HG03064 (cell line): ENCODE measurements at regions not wholly inside any gene's neighbourhood (a gene's known extent, or its start where the extent isn't known, plus 50 kb on each side); places are given as distances from the start of the nearest gene placed in this dataset.

ENCODE experiments used
- ATAC-seq: cut with Tn5 transposase; IDR thresholded peaks from one replicate; pipeline ENCODE4 v1.9.1; 2021; ENCODE audit warnings: low read depth; ENCODE audit not compliant: unreplicated experiment

DNA sequence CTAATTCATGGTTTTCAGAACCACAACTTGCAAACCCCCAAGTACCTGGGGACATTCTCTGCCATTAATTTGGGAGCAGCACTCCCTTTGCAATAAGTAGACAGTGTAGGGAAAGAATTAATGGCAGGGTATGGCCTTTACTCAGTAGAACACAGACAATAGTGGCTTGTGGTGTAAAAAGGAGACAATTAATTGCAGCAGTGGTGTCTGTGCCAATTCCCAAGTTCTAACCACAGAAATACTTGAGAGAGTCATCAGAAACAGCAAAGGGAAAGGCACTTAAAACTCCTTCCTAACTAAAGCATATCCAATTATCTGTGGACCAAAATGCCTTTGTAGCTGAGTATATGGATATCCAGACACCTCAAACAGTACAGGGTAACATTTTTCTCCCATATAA lies 257.6 kb upstream of the POU3F2 start:
- ATAC-seq, result no peak

DNA sequence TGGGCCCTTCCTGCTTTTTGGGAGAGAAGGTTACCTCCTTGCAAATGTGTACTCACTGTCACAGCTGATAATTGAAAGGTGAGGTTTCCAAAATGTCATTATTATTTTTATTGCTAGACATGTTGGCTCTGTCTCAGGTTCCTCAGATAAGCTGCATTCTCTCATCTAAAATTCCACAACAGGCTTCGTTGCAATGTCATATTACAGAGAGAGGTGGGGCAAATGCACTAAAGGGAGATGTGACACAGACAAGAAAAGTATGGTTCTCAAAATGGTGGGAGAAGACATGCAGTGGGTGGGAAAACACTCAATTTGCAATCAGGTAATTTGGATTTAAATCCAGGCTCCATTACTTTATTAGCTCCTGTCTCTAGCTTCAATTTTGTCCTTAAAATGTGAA lies 256.4 kb upstream of the POU3F2 start:
- ATAC-seq, result no peak

DNA sequence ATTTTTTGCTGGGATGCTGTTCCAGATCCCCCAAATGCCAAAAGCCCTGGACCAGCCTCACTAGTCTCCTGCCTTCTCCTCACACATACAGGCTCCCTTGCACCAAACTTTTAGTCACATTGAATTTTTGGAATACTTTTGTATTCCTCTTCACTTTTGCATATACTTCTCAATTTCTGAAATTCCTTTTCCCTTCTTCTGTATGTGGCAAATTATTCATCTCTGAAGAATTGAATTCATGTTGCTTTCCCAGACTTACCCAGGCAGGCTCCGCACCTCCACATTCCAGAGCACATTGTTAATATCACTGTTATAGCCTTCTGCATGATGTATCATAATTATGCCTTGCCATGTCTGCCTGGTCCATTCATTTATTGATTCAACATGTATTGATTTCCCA lies 255.3 kb upstream of the POU3F2 start:
- no peak for ATAC-seq

DNA sequence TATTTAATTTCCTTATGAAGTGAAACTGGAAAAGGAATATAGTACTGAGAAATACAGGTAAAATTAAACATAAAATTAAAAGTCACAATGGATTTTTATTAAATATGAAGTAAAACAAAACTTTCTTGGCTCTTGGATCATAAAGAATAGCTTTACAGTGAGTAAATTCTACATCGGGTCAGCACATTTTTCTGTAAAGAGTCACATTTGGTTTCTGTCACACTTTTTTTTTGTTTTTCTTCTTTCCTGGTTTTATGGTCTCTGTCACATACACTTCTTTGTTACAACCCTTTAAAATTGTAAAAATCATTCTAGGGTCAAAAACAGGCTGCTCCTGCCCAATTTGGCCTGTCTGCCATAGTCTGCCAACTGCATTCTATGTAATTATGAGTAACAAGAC lies 254.4 kb upstream of the POU3F2 start:
- ATAC-seq, result no peak

DNA sequence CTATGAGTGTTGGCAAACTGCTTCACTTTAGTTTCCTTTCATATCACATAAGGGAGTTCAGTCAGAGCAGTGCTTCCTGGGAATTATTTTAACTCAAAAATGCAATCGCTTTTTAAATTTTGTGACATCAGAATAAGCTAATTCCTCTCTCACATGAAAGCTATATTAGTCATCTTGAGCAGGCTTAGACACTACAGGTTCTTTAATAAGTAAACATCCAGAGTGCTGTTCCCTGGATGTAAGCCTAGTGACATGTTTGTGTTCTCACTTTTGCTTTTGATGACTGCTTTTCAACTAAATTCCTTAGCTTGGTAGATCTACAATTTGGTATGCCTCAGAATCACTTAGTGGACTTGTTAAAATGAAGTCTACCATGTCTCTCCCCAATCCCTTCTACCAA lies 252.7 kb upstream of the POU3F2 start:
- no peak for ATAC-seq

DNA sequence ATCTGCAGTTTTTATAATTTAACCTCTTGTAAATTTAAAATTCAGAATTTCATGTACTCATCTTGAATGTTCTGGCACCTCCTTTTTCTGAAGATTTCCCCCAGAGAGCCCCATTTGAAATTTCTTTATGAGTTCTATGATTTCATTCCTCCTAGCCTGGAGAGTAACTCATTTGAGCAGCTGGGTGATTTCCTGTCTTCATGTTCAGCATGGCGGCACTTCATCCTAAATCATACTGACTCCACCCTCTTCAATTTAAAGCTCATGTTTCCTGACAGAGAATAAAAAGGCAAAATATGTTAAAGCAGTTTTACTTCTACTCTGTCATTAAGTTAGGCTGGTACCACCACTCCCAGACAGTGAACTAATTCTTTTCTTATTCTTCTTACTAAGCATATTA lies 250.9 kb upstream of the POU3F2 start:
- ATAC-seq, result no peak

DNA sequence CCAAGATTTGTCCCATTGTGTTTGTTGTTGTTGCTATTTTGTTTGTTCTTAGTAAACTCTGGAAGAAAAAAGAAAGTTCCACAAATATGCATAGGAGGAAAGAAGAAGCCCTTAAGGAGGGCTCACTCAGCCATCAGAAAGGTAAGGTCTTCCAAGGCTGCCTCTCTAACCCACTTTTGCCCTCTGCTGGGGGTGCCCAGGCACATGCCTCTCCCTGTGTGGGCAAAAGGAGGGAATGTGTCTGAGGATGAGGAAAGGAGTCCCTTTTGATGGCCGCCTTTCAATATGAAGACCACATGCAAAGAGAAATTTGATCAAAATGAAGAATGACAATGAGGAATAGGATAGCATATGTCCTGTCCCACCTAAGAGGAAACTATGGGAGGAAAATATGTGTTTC lies 248.2 kb upstream of the POU3F2 start:
- no peak for ATAC-seq

DNA sequence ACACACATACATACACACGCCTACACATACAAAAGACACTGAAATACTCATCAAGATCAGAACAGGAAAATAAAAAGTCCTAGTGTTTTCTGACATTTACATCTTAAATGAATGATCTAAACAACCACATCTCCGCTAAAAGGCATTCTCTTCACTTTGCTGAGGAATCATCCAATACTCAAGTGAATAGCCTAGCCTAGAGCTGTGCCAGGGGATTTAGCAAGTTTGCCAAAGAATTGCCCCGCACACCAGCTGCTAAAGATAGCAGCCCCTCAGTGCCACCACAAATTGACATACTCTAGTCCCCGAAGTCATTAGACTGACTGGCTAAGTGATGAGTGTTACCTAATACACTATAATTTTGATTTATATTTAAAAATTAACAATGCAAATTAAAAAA lies 246.8 kb upstream of the POU3F2 start:
- ATAC-seq, result no peak

DNA sequence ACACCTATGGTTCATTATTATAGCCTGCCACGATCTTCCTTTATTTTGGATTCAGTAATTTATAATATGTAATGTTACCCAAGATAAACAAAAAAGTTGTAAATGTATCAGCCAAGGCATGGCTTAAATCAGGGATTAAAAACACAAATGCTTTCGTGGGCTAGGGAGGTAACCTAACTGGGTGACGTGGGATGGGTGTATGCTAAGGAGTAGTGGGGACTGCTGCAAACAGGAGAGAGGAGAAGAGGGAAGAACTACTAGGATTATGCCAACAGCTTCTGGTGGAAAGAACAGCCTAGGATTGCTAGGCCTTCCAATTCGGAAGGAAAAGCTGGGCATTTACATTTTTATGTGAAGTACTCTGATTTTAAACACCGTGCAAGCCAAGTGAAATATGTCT lies 244.8 kb upstream of the POU3F2 start:
- ATAC-seq, result no peak

DNA sequence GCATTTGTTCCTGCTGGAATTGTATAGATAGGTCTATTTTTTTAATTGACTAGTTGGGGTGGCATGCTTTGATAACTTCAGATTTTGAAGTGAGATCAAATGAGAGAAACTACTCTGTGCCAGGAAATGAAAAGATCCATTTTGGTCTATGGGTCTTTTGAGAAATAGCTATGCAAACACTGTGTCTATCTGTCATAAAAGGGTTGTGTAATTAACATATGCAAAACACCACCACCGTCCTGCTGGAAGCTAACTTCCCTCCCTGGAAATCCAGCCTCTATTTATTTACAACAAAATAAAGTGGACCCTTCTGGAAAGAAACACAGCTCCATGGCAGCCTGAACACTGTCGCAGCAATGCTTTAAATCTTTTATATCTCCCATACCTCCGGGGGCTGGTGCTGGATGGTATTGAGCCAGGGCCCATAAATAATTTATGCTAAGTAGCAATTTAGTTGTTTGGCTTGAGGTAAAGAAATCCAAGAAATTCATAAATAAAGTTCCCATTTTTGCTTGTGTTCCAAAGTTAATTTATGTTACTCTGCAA lies 244.2 kb upstream of the POU3F2 start:
- ATAC-seq, result no peak

DNA sequence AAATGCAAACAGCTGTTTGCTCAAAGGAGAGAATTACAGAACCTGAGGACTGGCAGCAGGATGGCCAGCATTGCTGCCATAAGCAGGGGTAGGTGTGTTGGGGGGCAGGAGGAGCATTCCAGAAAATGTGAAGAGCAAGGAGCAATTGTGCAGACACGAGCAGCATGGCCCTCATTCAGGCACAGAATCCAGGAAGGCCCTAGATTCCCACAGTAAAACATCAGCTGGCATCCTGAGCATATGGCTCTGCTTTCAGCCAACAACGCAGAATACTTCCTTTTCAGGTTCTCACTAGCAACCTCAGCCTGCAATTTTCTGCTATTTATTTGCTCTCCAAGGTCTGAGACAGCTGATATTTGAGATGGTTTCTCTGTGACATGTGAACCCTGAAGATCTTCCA lies 243.4 kb upstream of the POU3F2 start:
- no peak for ATAC-seq

DNA sequence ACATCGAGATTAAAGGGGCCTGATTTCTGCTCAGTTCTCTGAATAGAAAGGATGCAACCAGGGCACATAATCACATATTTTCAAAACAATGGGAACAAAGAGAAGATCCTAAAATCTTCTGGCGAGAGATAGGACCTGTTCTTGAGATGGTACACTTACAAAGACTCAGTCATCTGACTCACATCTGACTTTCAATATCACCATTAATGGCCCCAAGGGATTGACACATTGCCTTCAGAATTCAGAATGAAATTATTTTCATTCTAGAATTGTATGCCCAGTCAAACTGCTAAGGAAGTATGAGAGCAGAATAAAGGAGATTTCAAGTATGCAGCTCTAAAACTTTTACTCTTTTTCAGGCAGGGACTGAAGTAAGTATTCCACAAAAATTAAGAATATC lies 240.7 kb upstream of the POU3F2 start:
- no peak for ATAC-seq

DNA sequence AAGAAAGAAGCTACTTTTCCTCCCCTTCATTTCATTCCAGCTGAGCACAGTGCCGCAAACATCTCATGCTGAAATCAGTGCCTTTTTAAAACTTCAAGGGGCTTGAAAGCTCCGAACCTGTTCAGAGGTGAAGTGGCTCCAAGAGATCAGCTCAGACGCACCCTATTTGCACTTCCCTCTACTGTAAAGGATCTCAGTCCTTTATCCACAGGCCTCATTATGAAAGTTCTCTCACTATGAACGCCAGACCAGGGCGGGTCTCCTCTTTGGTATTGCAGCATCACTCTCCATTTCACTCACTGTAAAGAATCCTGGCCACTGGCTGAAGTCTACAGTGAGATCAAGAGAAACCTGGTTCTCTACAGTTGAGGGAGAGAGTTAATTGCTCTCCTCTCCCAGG lies 232.7 kb upstream of the POU3F2 start:
- no peak for ATAC-seq

DNA sequence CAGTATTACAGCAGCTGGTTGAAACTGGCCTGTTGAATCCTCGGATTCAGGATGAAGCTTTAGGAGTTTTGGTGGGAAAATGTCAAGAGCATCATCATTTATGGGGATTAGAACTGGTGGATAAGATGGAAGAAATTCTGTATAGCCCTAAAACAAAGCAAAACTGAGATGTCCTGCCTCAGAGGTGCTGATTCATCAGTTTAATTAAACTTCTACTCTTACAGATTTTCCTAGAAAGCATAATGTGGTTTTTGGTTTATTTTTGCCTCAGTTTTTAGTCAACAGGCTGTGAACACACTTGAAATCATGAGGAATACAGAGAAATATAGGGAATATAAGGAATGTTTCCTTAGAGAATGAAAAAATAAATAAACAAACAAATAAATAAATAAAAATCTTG lies 228.7 kb upstream of the POU3F2 start:
- ATAC-seq, result no peak

DNA sequence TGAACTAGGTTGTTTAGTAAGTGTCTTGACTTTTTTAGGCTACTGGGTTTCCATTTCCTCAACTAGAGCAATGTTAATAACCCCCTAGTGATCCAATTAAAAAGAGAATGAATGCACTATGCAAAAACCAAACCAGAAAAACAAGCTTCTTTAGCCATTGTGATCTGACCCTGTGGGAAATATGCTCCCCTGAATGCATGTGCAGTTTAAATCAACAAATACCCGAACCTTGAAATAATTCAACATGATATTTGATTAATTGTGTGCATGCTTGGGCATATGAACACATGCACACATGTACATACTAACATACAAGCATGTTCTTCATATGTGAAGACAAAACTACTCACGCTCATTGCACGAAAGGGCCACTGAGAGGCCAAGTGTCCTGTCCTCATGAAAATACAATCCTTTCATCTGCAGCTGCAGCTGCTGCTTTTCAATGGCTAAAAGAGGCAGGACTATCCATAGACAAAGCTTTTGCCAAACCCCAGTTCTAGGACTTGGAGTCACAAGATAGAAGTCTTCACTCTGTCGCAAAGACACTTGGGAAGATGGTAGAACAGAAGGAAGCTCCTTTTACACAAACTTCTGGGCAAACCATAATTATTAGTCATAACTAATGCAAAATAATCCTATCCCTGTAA lies 207.1 kb upstream of the POU3F2 start:
- no peak for ATAC-seq

DNA sequence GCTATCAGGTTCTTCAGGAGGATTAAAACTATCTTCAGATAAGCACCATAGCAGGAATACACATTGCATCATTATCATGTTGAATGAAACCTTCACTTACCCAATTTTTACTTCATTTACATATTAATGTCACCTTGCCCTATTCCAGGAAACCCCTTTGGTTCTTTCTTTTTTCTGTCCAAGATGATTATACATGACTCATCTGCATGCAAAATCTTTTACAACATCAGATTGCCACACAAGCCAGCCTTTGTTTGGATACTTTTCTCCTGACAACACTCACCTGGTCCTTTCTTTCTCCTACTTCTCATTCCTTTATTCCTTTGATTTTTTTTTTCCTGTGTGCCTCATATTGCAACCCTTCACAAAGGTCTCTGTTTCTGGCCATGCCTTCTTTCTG lies 200.5 kb upstream of the POU3F2 start:
- ATAC-seq, result no peak

DNA sequence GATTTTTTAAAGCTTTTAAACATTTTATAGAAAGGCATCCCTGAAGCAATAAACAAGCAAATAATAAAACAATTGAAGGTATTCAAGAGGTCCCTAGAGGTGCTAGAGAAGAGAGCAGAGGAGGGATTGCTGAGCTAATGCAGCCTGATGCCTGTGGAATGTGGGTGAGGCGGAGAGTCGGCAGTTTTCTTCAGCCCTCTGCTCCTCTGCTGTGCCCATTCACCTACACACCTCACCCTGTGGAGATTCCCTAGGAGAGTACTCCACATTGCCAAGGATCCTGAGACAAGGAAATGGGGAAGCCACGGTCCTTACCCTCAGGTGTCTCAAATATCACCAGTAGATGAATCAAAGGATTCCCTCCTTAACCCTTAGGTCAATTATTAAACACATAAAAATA lies 199.8 kb upstream of the POU3F2 start:
- no peak for ATAC-seq

DNA sequence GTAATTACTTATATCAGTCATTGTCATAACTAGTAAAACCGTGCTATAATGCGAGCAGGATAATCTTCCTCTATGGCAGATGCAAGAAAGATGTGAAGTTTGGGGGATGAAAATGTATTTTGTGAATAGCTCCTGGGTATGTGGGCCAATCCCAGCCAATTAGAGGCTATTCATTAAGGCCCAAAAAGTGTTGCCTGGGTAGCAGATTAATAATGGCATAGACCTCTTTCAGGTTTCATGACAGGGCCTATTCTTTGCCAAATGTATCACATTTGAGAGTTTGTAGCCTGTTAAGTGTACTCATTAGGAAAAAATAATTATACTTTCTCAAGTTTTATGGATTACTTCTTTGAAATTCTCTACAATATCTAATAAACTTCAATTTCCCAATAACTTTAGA lies 199.2 kb upstream of the POU3F2 start:
- no peak for ATAC-seq

DNA sequence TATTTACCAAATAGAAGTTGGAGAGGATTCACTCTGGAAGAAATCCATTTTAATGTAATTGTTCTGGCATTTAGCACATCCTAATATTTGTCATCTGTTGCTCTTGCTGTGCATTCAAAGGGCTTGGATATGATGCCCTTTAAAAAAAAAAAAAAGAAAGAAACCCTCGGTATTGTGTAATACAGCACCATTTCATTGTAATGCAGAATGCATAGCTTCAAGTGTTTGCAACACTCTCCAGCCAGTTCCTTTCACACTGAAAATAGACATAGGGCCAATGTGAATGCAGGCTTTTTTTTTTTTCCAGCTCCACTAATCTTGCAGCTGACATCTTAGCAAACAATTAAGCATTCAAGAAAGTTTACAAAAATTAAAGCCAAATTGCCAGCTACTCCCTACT lies 197.4 kb upstream of the POU3F2 start:
- no peak for ATAC-seq

DNA sequence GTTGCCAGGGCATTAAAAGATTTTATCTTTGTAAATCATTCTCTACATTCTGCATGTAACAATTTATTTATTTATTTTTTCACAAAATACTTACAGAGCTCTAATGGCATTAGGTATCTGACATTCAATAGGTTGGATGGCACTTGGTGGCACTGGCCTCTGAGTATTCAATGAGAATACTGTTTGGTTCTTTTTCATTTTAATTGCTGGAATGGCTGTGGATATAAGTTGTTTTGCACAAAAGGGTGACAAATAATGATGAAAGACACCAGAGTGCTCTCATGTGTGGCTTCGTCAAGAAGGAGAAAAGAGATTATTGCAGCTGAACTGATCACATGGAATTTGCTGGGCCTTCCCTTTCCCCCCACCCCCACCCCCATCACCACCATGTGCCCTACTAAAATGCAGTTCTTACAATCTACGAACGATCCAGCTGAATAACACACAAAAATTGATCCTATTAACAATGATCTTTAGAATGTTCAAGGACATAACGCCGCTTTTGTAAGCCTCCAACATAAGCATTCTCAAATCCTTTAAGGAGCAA lies 195.2 kb upstream of the POU3F2 start:
- ATAC-seq, result no peak

DNA sequence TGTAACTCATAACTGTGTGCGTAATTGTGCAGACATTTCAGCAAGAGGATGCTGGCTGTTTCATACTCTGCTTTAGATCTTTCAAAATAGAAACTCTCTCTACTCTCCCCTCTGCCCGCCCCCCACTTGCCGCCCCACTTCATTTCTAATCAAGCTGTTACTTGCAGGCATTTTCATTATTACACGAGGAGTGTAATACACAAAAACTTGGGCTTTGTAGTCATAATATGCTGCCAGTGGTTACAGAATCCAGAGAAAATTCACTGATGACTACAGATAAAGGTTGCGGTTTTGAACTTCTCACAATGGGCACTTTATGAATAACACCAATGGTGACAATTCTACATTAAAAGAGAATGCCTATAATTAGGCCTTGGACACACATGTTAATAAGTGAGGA lies 194.0 kb upstream of the POU3F2 start:
- ATAC-seq, result no peak

DNA sequence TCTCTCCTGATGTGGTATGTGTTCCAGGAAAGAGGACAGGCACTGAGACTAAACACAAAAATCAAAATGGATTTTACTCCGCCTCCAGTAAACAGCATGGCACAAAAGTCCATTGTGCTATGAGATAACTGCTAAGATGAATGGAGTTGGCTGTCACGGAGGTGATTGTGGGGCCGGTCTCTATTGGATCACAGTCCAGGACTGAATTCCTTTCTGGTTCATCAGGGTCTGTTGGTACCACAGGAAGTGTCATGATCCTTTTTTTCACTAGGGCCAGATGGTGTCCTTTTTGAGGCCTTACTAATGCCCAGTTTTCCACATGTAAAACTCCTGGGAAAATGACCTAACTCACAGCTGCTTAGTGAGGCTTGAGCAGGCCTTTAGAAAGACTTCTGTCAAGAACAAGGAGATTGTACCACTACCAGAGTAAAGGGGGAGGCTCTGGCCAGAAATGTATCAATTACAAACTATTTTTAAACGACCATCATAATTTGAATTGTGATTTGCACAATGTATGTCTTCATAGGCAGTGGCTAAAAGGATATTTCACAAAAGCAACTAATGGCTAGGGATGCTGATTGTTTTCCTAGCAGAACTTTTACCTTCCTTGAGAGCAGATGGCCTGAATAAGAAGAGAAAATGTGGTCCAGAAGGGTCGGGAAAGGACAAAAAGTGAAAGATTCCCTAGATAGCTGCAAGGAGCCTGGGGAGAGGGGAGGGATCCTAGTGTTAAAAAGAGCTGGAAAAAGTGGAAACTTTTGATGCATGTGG lies 192.2 kb upstream of the POU3F2 start:
- no peak for ATAC-seq
